PFSK-1 (cell line): ENCODE measurements at regions not wholly inside any gene's neighbourhood (a gene's known extent, or its start where the extent isn't known, plus 50 kb on each side); places are given as distances from the start of the nearest gene placed in this dataset.

Experiments used
- POLR2AphosphoS5 ChIP-seq: IDR thresholded peaks from 2 replicates; pipeline ENCODE4 v1.6.1; 2012; ENCODE audit warnings: low read depth, mild to moderate bottlenecking, control low read depth, low read length, moderate library complexity
- TF ChIP-seq, protein P1 (sequence below), 2 experiments: IDR thresholded peaks; 2 replicates each; pipeline versions ENCODE4 v1.6.1 to v1.8.0; 2011 to 2012; ENCODE audit warnings: low read depth in 2 of 2, low read length in 2 of 2, control low read depth in 1 of 2, inconsistent platforms in 1 of 2, mild to moderate bottlenecking in 1 of 2, moderate library complexity in 1 of 2; ENCODE audit not compliant: insufficient read depth in 1 of 2

DNA sequence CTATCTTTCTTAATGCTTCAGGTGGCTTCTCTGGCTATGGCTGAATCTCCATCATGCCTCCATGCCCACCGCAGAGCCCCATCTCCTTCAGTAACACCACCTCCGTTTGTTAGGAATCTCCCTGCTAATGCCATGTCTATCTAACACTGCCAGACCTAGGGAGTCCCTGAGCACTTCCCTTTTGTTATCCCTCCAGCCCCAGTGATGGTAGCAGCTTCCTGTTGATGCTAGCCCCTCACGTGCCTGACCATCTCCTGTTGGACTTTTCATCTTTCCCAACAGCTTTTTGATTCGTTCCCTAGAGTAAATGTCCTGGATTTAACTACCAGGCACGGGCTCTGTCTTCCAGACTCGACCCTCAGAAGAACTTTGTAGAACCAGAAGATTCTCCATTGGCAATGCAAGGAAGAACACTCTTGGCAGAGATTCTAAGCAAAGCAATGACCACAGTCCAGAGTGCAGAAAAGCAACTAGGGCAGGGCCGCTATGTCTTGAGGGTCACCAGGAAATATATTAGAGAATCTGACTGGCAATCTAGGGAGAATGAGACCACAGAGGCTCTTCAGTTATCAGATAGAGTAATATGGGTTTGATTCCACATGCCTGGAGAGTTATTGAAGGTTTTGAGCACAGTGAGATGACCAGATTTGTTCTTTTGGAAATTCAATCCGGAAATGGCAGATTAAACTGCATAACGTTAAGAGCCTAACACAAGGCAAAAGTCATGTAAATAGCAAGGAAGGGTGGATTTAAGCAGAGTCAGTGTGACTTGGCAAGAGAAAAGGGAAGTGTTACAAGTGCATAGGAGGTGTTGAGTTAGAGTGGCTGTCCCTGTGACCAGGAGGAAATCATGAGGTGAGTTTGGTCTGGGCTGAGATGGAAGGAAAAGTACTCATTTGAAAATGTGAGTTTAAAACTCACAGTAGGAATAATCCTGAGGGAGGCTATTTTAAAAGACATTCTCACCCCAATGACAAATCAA, 555.2 kb downstream of the ACTL7B start:
- TF ChIP-seq, protein P1, sequence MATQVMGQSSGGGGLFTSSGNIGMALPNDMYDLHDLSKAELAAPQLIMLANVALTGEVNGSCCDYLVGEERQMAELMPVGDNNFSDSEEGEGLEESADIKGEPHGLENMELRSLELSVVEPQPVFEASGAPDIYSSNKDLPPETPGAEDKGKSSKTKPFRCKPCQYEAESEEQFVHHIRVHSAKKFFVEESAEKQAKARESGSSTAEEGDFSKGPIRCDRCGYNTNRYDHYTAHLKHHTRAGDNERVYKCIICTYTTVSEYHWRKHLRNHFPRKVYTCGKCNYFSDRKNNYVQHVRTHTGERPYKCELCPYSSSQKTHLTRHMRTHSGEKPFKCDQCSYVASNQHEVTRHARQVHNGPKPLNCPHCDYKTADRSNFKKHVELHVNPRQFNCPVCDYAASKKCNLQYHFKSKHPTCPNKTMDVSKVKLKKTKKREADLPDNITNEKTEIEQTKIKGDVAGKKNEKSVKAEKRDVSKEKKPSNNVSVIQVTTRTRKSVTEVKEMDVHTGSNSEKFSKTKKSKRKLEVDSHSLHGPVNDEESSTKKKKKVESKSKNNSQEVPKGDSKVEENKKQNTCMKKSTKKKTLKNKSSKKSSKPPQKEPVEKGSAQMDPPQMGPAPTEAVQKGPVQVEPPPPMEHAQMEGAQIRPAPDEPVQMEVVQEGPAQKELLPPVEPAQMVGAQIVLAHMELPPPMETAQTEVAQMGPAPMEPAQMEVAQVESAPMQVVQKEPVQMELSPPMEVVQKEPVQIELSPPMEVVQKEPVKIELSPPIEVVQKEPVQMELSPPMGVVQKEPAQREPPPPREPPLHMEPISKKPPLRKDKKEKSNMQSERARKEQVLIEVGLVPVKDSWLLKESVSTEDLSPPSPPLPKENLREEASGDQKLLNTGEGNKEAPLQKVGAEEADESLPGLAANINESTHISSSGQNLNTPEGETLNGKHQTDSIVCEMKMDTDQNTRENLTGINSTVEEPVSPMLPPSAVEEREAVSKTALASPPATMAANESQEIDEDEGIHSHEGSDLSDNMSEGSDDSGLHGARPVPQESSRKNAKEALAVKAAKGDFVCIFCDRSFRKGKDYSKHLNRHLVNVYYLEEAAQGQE (IDR thresholded peaks at IDR 0.05; ENCODE audit: insufficient read depth in 1 of 2, low read depth in 2 of 2, low read length in 2 of 2) = no peak
- TF ChIP-seq POLR2AphosphoS5 = no peak
